Sigmoid colon (tissue), 4 donors: ENCODE measurements at regions not wholly inside any gene's neighbourhood (a gene's known extent, or its start where the extent isn't known, plus 50 kb on each side); places are given as distances from the start of the nearest gene placed in this dataset.

Source experiments
- EP300 ChIP-seq, 4 donors: sonication (generic); formaldehyde crosslinking; IDR thresholded peaks; one replicate each; pipeline ENCODE4 v1.6.1; 2017; ENCODE audit warnings: antibody characterized with exemption in 4 of 4
- TF ChIP-seq, protein P1 (sequence below), 4 experiments: fragments of 450-650 bp in 3 of 4; fragments of 200-600 bp in 1 of 4; IDR thresholded peaks; one replicate each; pipeline ENCODE4 v1.5.1; 2016 to 2019; ENCODE audit warnings: antibody characterized with exemption in 4 of 4, mild to moderate bottlenecking in 3 of 4, moderate library complexity in 2 of 4

DNA sequence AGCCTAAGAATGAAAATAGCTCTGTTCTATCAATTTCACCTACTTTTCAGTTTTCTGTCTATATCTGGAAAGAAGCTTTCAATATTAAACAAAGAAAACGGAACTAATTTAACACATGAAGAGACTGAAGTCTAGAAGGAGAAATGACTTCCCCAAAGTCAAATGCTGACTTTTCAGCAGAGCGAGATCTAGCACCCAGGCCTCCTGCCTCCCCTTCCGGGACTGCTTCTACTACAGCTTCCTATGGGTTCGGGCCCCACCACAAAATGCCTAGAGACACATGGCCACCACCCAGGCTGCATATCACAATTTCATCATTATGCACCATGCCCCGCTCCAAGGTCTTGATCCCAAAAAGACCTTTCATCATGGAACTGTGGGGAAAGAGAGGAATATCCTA is 104.5 kb downstream of the SST start:
- TF ChIP-seq, protein P1, sequence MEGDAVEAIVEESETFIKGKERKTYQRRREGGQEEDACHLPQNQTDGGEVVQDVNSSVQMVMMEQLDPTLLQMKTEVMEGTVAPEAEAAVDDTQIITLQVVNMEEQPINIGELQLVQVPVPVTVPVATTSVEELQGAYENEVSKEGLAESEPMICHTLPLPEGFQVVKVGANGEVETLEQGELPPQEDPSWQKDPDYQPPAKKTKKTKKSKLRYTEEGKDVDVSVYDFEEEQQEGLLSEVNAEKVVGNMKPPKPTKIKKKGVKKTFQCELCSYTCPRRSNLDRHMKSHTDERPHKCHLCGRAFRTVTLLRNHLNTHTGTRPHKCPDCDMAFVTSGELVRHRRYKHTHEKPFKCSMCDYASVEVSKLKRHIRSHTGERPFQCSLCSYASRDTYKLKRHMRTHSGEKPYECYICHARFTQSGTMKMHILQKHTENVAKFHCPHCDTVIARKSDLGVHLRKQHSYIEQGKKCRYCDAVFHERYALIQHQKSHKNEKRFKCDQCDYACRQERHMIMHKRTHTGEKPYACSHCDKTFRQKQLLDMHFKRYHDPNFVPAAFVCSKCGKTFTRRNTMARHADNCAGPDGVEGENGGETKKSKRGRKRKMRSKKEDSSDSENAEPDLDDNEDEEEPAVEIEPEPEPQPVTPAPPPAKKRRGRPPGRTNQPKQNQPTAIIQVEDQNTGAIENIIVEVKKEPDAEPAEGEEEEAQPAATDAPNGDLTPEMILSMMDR (IDR thresholded peaks at IDR 0.05) = no peak
- no peak for TF ChIP-seq EP300 (IDR thresholded peaks at IDR 0.05)
